Left lung (tissue), 4 donors: ENCODE measurements at regions not wholly inside any gene's neighbourhood (a gene's known extent, or its start where the extent isn't known, plus 50 kb on each side); places are given as distances from the start of the nearest gene placed in this dataset.
"Not testable (repeated sequence)": the region's sequence is repeated elsewhere in the genome, so short reads cannot be mapped to it uniquely, and the experiment has no call there.

Source experiments
- ATAC-seq: fragments of 200-7000 bp; cut with Tn5 transposase; one replicate; pipeline ENCODE4 v1.9.1; 2020; ENCODE audit warnings: moderate library complexity
- DNase-seq, 4 donors: peaks; one replicate each; pipeline ENCODE4 v3.0.0-alpha.2; 2013 to 2020
- H3K27ac ChIP-seq, 2 donors: fragments of 200-600 bp; sonication (generic) in 1 of 2; one replicate each; pipeline versions ENCODE4 v1.5.0 to v1.8.0; 2020 to 2021
- H3K27me3 ChIP-seq, 2 donors: fragments of 200-600 bp; sonication (generic) in 1 of 2; one replicate each; pipeline versions ENCODE4 v1.5.0 to v1.8.0; 2020 to 2021
- H3K36me3 ChIP-seq, 2 donors: fragments of 200-600 bp; sonication (generic) in 1 of 2; one replicate each; pipeline versions ENCODE4 v1.5.0 to v1.8.0; 2020 to 2021
- H3K4me1 ChIP-seq, 2 donors: fragments of 200-600 bp; one replicate each; pipeline ENCODE4 v1.8.0; 2021
- H3K4me3 ChIP-seq, 2 donors: fragments of 200-600 bp; sonication (generic) in 1 of 2; one replicate each; pipeline versions ENCODE4 v1.5.0 to v1.8.0; 2020 to 2021; ENCODE audit warnings: mild to moderate bottlenecking in 1 of 2
- H3K9me3 ChIP-seq, 2 donors: fragments of 200-600 bp; sonication (generic) in 1 of 2; one replicate each; pipeline versions ENCODE4 v1.5.0 to v1.8.0; 2020 to 2021
- CTCF ChIP-seq, 2 donors: fragments of 200-600 bp; sonication (generic) in 1 of 2; IDR thresholded peaks; one replicate each; pipeline versions ENCODE4 v1.5.0 to v1.8.0; 2021; ENCODE audit warnings: antibody characterized with exemption in 2 of 2
- intact Hi-C, 2 donors: fragments of 100-400 bp; cut with DNase I; formaldehyde crosslinking; loops; one replicate each; pipeline versions ENCODE4 v1.11.2 to v1.14.2; 2022
- donor health status: DM: no; HTN: yes; CAD: no.
- donor health status: DM: no; HTN: no; CAD: no.

GRCh38 chr4:150012851-150013360 lies 65.3 kb upstream of the DCLK2 start:
- H3K36me3 ChIP-seq, result no peaks in the 10 kb centered on the region
- intact Hi-C loops, result no loop called here
- no peaks in the 10 kb centered on the region for H3K9me3 ChIP-seq
- H3K4me3 ChIP-seq, result no peak overlapping the region
- H3K27me3 ChIP-seq, result peaks cover 0 to 7% of the 10 kb centered on the region in 2 donors
- TF ChIP-seq CTCF (IDR thresholded peaks at IDR 0.05), result no peak
- no peak for ATAC-seq
- H3K4me1 ChIP-seq, result no peaks in the 10 kb centered on the region
- H3K27ac ChIP-seq, result no peak overlapping the region
- no peak for DNase-seq

GRCh38 chr4:150015910-150016309 lies 62.3 kb upstream of the DCLK2 start:
- H3K27ac ChIP-seq, H3K27me3 ChIP-seq, ATAC-seq, DNase-seq, H3K4me3 ChIP-seq, H3K36me3 ChIP-seq, intact Hi-C loops, H3K9me3 ChIP-seq, H3K4me1 ChIP-seq: not testable (repeated sequence)

GRCh38 chr4:150016621-150017020 lies 61.6 kb upstream of the DCLK2 start:
- H3K27ac ChIP-seq, H3K36me3 ChIP-seq, intact Hi-C loops: not testable (repeated sequence)

GRCh38 chr4:150018257-150018656 lies 60.0 kb upstream of the DCLK2 start:
- TF ChIP-seq CTCF (IDR thresholded peaks at IDR 0.05), result no peak
- Histone ChIP-seq H3K27me3 (no peaks in the 10 kb centered on the region), H3K36me3 (no peaks in the 10 kb centered on the region), H3K27ac (no peak overlapping the region), H3K4me1 (no peaks in the 10 kb centered on the region), H3K9me3 (no peaks in the 10 kb centered on the region), H3K4me3 (no peak overlapping the region)
- DNase-seq (no peak), ATAC-seq (no peak)
- intact Hi-C loops, result no loop called here

More at GRCh38 chr4:150016621-150017020, 61.6 kb upstream of the DCLK2 start:
- not testable (repeated sequence) for H3K4me1 ChIP-seq, H3K27me3 ChIP-seq, H3K4me3 ChIP-seq, H3K9me3 ChIP-seq, ATAC-seq, DNase-seq

GRCh38 chr4:150021483-150021882 lies 56.8 kb upstream of the DCLK2 start:
- Histone ChIP-seq H3K4me3 (no peak overlapping the region), H3K36me3 (no peaks in the 10 kb centered on the region), H3K9me3 (no peaks in the 10 kb centered on the region), H3K4me1 (no peaks in the 10 kb centered on the region), H3K27ac (no peak overlapping the region), H3K27me3 (no peaks in the 10 kb centered on the region)
- intact Hi-C loops, result no loop called here
- no peak for TF ChIP-seq CTCF (IDR thresholded peaks at IDR 0.05)
- ATAC-seq (no peak), DNase-seq (no peak)

- no peak for DNase-seq
- no peak overlapping the region for H3K4me3 ChIP-seq
- H3K9me3 ChIP-seq, result peaks cover 0 to 12% of the 10 kb centered on the region in 2 donors
- H3K36me3 ChIP-seq, result no peaks in the 10 kb centered on the region
- no peak overlapping the region for H3K27ac ChIP-seq
- TF ChIP-seq CTCF (IDR thresholded peaks at IDR 0.05), result no peak
- no peaks in the 10 kb centered on the region for H3K27me3 ChIP-seq
- H3K4me1 ChIP-seq, result no peaks in the 10 kb centered on the region
- intact Hi-C loops, result no loop called here
- no peak for ATAC-seq
Observed at GRCh38 chr4:150023489-150023888, 54.8 kb upstream of the DCLK2 start.

GRCh38 chr4:150026987-150027386 lies 51.3 kb upstream of the DCLK2 start:
- H3K27me3 ChIP-seq, intact Hi-C loops, H3K27ac ChIP-seq, H3K4me1 ChIP-seq, H3K4me3 ChIP-seq, H3K36me3 ChIP-seq, ATAC-seq, DNase-seq: not testable (repeated sequence)
- H3K9me3 ChIP-seq, result peaks cover 0 to 12% of the 10 kb centered on the region in 2 donors
